NT2/D1 (cell line): ENCODE measurements at regions not wholly inside any gene's neighbourhood (a gene's known extent, or its start where the extent isn't known, plus 50 kb on each side); places are given as distances from the start of the nearest gene placed in this dataset.

ENCODE experiments used
- SUZ12 ChIP-seq: IDR thresholded peaks from 2 replicates; pipeline ENCODE4 v1.6.1; 2011; ENCODE audit not compliant: insufficient read length, insufficient read depth; ENCODE audit errors: extremely low read depth
- YY1 ChIP-seq: IDR thresholded peaks from 2 replicates; pipeline ENCODE4 v1.6.1; 2011; ENCODE audit not compliant: insufficient read length, insufficient read depth
- ZNF274 ChIP-seq: IDR thresholded peaks from 2 replicates; pipeline ENCODE4 v1.6.1; 2011; ENCODE audit warnings: mild to moderate bottlenecking, low read depth, low read length

DNA sequence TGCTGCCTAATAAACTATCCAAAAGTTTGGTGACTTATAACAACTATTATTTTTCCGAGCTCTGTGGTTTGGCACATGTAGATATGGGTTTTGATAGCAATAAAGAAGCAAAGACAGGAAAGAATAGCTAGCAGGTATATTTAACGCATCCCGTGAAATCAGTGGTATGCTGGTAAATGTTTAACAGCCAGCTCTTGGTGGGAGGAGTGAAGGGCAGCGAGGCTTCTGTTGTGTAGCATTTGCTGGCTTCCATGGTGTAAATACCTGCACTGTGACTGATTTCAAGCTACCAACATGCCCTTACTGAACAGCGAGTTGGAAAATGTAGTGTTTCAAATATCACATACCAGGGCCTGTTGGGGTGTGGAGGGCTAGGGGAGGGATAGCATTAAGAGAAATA lies 291.0 kb downstream of the PRDM2 start:
- no peak for TF ChIP-seq YY1
- no peak for TF ChIP-seq ZNF274
- TF ChIP-seq SUZ12 = no peak
